ENCODE measurements at regions not wholly inside any gene's neighbourhood (a gene's known extent, or its start where the extent isn't known, plus 50 kb on each side); places are given as distances from the start of the nearest gene placed in this dataset.

- DNase-seq (ENCODE audit: low read depth), result no peak
- no peak overlapping the region for H3K4me3 ChIP-seq (ENCODE audit: low read depth, low read length)
Measured at GRCh38 chr7:54615-55014, 137.8 kb upstream of the FAM20C start.

- no peak overlapping the region for H3K4me3 ChIP-seq (ENCODE audit: low read depth, low read length)
- DNase-seq (ENCODE audit: low read depth), result no peak
Measured at GRCh38 chr7:55690-56248, 136.6 kb upstream of the FAM20C start.

DNA sequence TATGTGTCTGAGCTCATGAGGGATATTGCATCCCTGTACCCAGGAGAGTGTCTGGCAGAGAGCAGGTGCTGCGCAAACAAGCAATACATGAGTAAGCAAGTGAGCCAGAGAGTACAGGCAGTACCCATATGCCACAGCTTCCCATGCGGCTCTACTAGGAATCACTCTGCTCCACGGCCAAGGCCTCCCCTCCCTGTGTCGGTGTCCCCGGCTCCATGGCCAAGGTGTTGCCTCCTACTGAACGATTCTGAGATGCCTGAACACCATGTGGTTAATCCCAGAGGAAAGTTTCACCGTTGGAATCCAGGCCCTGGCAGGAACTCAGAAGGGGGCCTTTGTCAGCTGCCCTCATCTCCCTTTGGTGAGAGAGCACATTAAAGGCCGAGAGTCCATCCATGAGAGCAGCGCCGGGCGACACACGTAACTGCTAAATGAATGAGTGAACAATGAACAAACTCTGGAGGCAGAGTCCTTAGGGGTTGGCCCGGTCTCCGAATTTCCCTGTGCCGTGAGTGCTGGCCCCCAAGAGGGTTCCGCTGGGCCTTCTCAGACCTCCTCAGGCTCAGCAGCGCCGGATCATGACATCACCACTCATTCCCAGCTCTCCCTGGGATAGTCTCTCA, 136.0 kb upstream of the FAM20C start:
- DNase-seq (ENCODE audit: low read depth), result no peak

DNA sequence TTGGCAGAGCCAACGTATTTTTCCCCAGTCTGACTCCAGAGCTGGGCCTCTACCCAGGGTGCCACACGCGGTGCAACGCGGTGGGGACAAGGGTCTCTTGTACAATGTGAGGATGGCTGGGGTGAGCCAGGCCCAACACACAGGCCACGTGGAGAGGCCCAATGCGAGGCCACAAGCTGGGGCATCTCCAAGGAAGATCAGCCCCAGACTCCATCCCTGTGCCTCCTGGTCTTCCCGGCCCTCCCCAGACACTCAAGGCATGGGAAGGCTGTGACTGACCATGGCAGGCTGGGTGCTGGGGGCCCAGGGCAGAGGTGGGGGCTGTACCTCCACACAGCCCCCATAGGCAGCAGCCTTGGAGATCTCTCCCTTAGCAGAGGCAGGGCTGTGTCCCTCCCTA, 135.3 kb upstream of the FAM20C start:
- DNase-seq (ENCODE audit: low read depth), result no peak

More for the DNA sequence above, 136.0 kb upstream of the FAM20C start:
- no peak overlapping the region for H3K4me3 ChIP-seq (ENCODE audit: low read depth, low read length)

DNA sequence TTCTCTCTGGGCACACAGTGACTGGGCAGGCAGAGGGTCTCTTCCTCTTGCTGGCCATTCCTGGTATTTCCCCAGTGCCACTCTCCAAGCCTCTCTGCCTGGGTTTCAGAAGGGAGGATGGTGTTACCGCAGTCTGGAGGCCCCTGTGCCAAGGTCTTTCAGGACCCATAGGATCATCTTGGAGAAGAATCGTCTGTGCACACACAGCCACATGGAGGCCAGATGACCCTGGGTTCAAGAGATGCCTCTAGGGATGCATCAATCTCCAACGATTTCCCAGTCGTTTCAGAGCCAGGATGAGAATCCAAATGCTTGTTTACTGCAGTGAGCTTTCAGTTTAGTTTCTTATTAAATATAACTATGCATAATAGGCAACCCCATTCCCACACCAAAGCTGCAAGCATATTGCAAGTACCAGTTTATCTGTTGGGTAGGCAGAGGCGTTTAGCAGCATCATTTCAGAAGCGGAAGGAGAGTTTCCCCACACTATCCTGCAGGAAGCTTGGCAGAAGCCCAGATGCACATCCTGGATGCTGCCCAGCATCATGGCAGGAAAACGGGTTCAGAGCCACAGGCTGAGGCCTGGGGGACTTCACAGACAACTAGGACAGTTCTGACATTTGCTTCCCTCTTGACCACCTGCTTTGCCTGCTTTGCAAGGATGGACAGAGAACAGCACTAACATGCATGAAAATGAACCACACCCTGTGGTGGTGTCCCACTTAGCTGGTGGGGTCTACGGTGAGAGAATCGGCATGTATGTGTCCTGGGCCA, 134.7 kb upstream of the FAM20C start:
- no peak overlapping the region for H3K4me3 ChIP-seq (ENCODE audit: low read depth, low read length)
- DNase-seq (ENCODE audit: low read depth), result no peak

More for the DNA sequence above, 135.3 kb upstream of the FAM20C start:
- no peak overlapping the region for H3K4me3 ChIP-seq (ENCODE audit: low read depth, low read length)

DNA sequence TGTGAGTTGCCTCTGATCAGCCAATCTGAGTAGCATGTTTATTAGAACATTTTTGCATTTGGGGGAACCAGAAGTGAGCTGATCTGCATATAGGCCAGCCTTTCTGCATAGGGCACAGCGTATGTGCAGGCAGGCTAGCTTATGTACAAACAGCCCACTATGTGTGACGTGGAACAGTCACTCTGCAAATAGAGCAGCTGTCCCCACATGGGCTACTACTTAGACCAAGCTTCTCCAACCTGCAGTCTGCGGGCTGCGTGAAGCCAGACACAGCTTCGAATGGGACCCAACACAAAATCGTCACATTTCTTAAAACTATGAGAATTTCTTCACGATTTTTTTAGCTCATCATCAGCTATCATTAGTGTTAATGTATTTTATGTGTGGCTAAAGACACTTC, 134.1 kb upstream of the FAM20C start:
- H3K4me3 ChIP-seq (ENCODE audit: low read depth, low read length), result no peak overlapping the region
- DNase-seq (ENCODE audit: low read depth), result no peak

- no peak overlapping the region for H3K4me3 ChIP-seq (ENCODE audit: low read depth, low read length)
- no peak for DNase-seq (ENCODE audit: low read depth)
Measured at GRCh38 chr7:59079-60016, 133.0 kb upstream of the FAM20C start.

DNA sequence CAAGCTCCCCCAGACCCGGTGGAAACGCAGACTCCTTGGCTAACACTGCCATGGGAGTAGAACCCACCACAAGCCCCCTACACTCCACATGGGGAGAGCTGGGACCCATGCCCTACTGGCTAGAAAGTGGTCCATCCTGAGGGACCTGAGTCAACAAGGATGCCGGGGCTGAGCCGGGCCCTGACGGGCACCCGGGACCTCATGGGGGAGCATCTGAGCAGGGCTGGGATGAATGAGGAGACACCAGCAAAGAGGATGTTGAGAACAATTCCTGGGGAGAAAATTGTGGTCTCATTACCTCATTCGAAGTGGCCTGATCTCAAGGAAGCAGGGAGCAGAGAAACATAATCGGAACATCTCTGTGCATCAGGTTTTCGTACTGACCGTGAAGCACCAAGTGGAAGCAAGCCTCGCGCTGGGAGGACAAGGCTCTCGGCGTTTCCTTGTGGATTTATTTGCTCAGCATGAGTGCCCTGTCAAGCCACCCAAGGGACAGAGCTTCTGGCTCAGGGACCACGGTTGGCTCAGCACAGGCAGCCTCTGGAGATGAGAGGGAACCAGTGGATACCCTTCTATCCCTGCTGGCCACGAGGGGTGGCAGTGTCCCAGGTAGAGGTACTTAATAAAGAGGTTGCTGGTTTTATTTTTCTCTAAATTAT, 132.2 kb upstream of the FAM20C start:
- H3K4me3 ChIP-seq (ENCODE audit: low read depth, low read length), result no peak overlapping the region
- no peak for DNase-seq (ENCODE audit: low read depth)

DNA sequence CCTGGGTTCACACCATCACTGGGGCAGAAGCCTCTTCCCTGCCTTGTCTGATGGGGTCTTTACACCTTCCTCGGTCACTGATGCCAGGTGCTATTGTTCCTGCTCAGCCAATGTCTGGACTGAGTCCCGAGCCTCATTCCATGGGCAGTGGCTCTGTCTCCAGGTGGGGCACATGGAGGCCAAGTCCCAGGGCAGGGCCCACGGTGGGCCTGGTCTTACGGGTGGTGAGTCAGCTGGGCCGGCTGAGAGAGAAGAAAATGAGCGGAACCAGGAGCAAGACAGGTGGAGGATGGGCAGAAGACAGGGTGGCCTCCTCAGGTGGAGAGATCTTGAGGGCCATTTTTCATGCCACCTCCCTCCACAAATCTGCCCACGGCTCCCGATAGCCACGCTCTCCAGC, 131.7 kb upstream of the FAM20C start:
- H3K4me3 ChIP-seq (ENCODE audit: low read depth, low read length), result no peak overlapping the region
- no peak for DNase-seq (ENCODE audit: low read depth)

DNA sequence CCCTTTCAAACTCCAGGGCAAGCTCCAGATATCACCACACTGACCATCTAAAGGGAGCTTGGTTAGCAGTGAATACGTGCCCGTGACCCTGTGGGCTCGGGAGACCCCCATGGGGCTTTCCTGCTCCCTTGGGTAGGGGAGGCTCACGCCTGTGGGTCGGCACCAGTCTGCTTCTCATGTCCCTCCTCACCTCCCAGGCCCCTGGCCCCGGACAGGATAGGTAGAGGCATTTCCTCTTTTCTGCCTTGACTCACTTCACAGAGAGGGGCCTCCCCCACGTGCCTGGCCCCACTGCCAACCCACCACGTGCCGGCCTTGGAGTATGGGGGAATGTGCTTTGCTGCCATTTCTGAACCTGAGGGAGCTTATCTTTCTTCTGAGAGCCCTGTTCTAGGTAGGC, 131.3 kb upstream of the FAM20C start:
- H3K4me3 ChIP-seq (ENCODE audit: low read depth, low read length), result no peak overlapping the region
- no peak for DNase-seq (ENCODE audit: low read depth)

- DNase-seq (ENCODE audit: low read depth), result no peak
- H3K4me3 ChIP-seq (ENCODE audit: low read depth, low read length), result no peak overlapping the region
Measured at GRCh38 chr7:61576-62360, 130.6 kb upstream of the FAM20C start.

GRCh38 chr7:62361-63116, 129.8 kb upstream of the FAM20C start:
- no peak for DNase-seq (ENCODE audit: low read depth)
- no peak overlapping the region for H3K4me3 ChIP-seq (ENCODE audit: low read depth, low read length)

- no peak for DNase-seq (ENCODE audit: low read depth)
- no peak overlapping the region for H3K4me3 ChIP-seq (ENCODE audit: low read depth, low read length)
Measured at GRCh38 chr7:63117-63480, 129.3 kb upstream of the FAM20C start.

DNA sequence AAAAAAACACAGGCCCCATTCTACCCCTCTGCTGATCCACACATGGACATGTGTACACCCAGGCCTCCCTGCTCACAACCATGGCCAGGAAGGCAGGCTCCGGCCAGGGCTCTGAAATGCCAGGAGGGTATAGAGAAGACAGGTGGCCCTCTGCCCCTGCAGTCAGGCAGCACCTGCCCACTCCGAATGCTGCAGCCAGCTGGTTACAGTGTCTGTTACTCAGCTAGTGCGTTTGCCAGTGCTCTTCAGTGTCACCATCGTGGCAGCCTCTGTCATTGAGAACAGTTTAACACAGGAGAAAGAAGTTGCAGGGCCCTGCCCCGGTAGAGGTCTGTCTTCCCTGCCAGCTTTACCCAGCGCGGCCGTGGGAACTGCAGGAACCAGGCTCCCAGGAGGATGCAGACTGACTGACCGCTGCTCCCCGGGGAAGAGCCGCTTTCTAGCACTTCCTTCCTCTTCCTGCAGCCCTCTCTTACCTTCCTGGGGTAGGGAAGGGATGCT, 128.8 kb upstream of the FAM20C start:
- no peak for DNase-seq (ENCODE audit: low read depth)
- no peak overlapping the region for H3K4me3 ChIP-seq (ENCODE audit: low read depth, low read length)

GRCh38 chr7:64098-64915, 128.1 kb upstream of the FAM20C start:
- no peak overlapping the region for H3K4me3 ChIP-seq (ENCODE audit: low read depth, low read length)
- DNase-seq (ENCODE audit: low read depth), result peak; percentile 29

- no peak for DNase-seq (ENCODE audit: low read depth)
Measured at GRCh38 chr7:64916-65341, 127.4 kb upstream of the FAM20C start.

DNA sequence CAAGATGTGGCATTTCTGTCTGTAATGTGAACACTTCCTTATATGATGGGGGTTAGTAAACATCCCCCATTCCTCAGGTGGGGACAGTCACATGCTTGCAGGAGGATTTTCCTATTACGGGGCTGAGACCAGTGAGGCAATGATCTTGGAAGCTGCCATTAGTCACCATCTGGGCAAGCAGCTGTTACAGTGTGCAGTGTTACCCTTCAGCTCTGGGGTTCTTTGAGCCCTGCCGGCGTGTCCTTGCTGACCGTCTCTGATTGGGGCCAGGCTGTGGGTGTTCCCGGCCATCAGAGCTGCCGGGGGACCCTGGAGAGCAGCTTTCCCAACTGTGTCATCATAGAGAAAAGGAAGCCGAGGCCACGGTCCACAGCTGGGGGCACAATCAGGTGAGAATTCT, 126.8 kb upstream of the FAM20C start:
- peak; percentile 25 for DNase-seq (ENCODE audit: low read depth)

More at GRCh38 chr7:64916-65341, 127.4 kb upstream of the FAM20C start:
- H3K4me3 ChIP-seq (ENCODE audit: low read depth, low read length), result no peak overlapping the region

More for the DNA sequence above, 126.8 kb upstream of the FAM20C start:
- H3K4me3 ChIP-seq (ENCODE audit: low read depth, low read length), result no peak overlapping the region

Measured in skeletal muscle cell (primary cell).